ENCODE measurements at regions not wholly inside any gene's neighbourhood (a gene's known extent, or its start where the extent isn't known, plus 50 kb on each side); places are given as distances from the start of the nearest gene placed in this dataset.

GRCh38 chr10:77698267-77698931, 60.8 kb upstream of the KCNMA1 start:
- no peaks in the 10 kb centered on the region for H3K4me1 Mint-ChIP-seq
- ATAC-seq (ENCODE audit: low read depth): no peak
- no peaks in the 10 kb centered on the region for H3K36me3 Mint-ChIP-seq
- DNase-seq: no peak
- no peaks in the 10 kb centered on the region for H3K9me3 Mint-ChIP-seq
- H3K4me3 Mint-ChIP-seq: no peak overlapping the region
- peaks cover 30% of the 10 kb centered on the region for H3K27me3 Mint-ChIP-seq
- H3K27ac Mint-ChIP-seq: no peak overlapping the region
- POLR2A ChIA-PET: interaction anchor here (0.9 kb wide), 1 partner anchor 9 kb away, joined by 3 read pairs; no protein-coding TSS in a partner anchor

DNA sequence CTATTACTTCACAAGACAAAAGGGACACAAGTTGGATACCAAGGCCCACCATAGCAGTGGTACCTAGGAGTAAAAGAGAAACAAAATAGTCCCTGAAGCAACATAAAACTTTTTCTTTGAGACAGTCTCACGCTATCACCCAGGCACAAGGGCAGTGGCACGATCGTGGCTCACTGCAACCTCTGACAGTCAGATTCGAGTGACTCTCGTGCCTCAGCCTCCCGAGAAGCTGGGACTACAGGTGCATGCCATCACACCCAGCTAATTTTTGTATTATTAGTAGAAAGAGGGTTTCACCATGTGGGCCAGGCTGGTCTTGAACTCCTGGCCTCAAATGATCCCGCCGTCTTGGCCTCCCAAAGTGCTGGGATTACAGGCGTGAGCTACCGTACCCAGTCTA, 59.0 kb upstream of the KCNMA1 start:
- Mint-ChIP-seq H3K36me3 (no peaks in the 10 kb centered on the region), H3K27ac (no peak overlapping the region), H3K27me3 (peaks cover 31% of the 10 kb centered on the region), H3K4me3 (no peak overlapping the region), H3K4me1 (no peaks in the 10 kb centered on the region), H3K9me3 (no peaks in the 10 kb centered on the region)
- POLR2A ChIA-PET: no interaction called here
- DNase-seq (no peak), ATAC-seq (ENCODE audit: low read depth) (no peak)

GRCh38 chr10:77695186-77695585, 57.6 kb upstream of the KCNMA1 start:
- no peak for ATAC-seq (ENCODE audit: low read depth)
- H3K9me3 Mint-ChIP-seq: no peaks in the 10 kb centered on the region

GRCh38 chr10:77692782-77693181, 55.2 kb upstream of the KCNMA1 start:
- Mint-ChIP-seq H3K4me3 (no peak overlapping the region), H3K27me3 (peaks cover 17% of the 10 kb centered on the region), H3K9me3 (no peaks in the 10 kb centered on the region), H3K36me3 (no peaks in the 10 kb centered on the region), H3K27ac (no peak overlapping the region), H3K4me1 (no peaks in the 10 kb centered on the region)
- DNase-seq (no peak), ATAC-seq (ENCODE audit: low read depth) (no peak)
- POLR2A ChIA-PET: no interaction called here

More at GRCh38 chr10:77695186-77695585, 57.6 kb upstream of the KCNMA1 start:
- no peak for DNase-seq
- Mint-ChIP-seq H3K27ac (no peak overlapping the region), H3K4me3 (no peak overlapping the region), H3K27me3 (peaks cover 30% of the 10 kb centered on the region), H3K4me1 (no peaks in the 10 kb centered on the region), H3K36me3 (no peaks in the 10 kb centered on the region)
- POLR2A ChIA-PET: no interaction called here

DNA sequence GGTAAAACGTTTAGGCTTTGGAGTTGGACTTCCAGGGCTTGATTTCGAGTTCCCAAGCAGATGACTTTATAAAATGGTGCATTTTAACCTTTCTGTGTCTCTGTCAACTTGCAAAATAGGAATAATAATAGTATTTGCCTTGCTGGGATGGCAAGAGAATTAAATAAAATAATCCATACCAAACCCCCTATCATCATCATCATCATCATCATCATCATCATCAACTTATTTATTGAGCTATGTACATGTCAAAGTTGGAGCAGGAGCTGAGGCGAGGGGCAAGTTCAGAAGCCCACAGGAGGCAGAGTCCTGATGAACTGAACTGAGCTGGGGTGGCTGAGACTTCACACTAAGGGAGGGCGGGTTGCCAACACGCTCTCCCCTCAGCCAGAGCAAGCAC, 51.7 kb upstream of the KCNMA1 start:
- POLR2A ChIA-PET: interaction anchor here (0.9 kb wide), 1 partner anchor 9 kb away, joined by 3 read pairs; no protein-coding TSS in a partner anchor
- DNase-seq (no peak), ATAC-seq (ENCODE audit: low read depth) (no peak)
- Mint-ChIP-seq H3K27me3 (peaks cover 10% of the 10 kb centered on the region), H3K27ac (no peak overlapping the region), H3K36me3 (no peaks in the 10 kb centered on the region), H3K4me1 (no peaks in the 10 kb centered on the region), H3K4me3 (no peak overlapping the region), H3K9me3 (no peaks in the 10 kb centered on the region)

DNA sequence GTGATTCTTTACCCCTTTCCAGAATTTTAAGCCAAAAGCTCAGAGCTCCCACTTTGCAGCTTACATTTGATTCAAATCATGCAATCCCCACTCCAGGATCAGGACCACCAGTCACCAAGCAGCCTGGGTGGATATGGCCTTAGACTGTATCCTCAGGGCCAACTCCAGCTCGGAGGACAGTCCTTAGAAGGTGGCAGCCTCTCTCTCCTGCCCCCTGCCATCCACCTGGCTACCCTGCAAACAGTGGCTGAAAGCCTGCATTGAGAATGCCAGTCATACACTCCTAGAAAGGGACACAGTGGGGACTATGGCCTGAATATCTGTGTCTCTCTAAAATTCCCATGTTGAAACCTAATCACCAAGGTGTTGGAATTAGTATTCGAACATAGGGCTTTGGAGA, 50.0 kb upstream of the KCNMA1 start:
- Mint-ChIP-seq H3K27me3 (peaks cover 4% of the 10 kb centered on the region), H3K4me1 (no peaks in the 10 kb centered on the region), H3K36me3 (no peaks in the 10 kb centered on the region), H3K4me3 (no peak overlapping the region), H3K9me3 (no peaks in the 10 kb centered on the region), H3K27ac (no peak overlapping the region)
- DNase-seq: no peak
- no peak for ATAC-seq (ENCODE audit: low read depth)
- POLR2A ChIA-PET: no interaction called here
